ENCODE measurements at regions not wholly inside any gene's neighbourhood (a gene's known extent, or its start where the extent isn't known, plus 50 kb on each side); places are given as distances from the start of the nearest gene placed in this dataset.

DNA sequence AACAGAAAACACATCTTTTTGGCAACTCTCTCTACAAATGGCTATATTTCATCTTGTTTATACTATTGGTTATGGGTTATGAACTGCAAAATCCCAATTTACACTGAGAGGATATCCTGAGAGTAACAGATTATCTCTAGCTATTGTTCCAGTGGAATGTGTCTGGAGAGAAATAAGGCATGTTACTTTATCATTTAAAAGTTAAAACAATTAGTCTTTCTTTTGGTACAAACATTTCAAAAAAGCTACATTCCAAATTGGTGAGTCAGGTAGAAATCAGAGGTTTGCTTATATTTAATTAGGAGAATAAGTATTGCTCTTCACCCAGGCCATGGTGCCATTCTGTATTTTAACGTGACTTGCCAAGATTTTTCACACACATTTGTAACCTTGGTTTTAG, 411.6 kb downstream of the CCER1 start:
- no peak for TF ChIP-seq EZH2 (IDR thresholded peaks at IDR 0.05)
- no peak for TF ChIP-seq POLR2AphosphoS5 (IDR thresholded peaks at IDR 0.05; ENCODE audit: borderline replicate concordance, low read depth, low read length)
- TF ChIP-seq FOXP2 (optimal IDR thresholded peaks at IDR 0.05; ENCODE audit: control extremely low read depth, extremely low read length, insufficient read depth), result no peak
